IPS-18c (cell line): ENCODE measurements at regions not wholly inside any gene's neighbourhood (a gene's known extent, or its start where the extent isn't known, plus 50 kb on each side); places are given as distances from the start of the nearest gene placed in this dataset.
"Not testable (repeated sequence)": the region's sequence is repeated elsewhere in the genome, so short reads cannot be mapped to it uniquely, and the experiment has no call there.

Experiments
- H3K4me3 ChIP-seq: 2 replicates; pipeline ENCODE4 v1.7.0; 2013; ENCODE audit warnings: low read depth, mild to moderate bottlenecking, low read length, moderate library complexity; ENCODE audit not compliant: insufficient read depth
- H3K9me3 ChIP-seq: one replicate; pipeline ENCODE4 v1.6.1; 2013; ENCODE audit warnings: mild to moderate bottlenecking, low read length, moderate library complexity; ENCODE audit not compliant: control insufficient read depth, insufficient read depth

DNA sequence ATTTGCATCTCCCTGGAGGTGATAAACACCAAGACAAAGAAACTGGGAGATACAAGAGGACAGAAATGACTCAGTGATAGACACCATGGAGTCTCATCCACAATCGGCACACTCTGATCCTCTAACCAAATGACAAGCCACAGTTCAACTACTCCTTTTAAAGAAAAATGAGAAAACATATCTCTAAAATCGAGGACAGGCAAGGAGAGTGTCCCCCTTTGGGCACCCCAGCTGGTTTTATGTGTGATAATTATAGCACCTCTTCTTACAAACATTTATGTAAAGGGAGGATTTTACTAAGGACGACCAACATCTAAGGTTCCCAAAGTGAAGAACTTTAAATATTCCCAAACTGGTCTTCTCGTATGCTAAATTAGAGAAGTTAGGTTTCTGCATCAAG lies 161.5 kb upstream of the TPTE start:
- H3K4me3 ChIP-seq, H3K9me3 ChIP-seq: not testable (repeated sequence)

DNA sequence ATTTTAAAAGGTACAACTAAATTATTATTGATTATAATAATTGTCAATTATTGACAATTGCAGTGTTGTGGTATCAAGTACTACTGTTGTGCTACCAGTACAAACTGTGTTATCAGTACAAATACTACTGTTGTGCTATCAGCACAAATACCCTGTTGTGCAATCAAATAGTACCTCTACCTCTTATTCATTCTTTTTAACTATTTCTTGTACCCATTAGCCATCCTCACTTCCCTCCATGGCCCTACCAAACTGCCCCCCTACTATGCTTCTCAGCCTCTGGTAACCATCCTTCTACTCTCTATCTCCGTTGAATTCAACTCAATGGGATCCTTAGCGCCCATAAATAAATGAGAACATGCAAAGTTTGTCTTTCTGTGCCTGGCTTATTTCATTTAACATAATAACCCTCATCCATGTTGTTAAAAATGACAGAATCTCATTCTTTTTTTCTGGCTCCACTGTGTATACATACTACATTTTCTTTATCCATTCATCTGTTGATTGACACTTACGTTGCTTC lies 160.1 kb upstream of the TPTE start:
- H3K4me3 ChIP-seq, H3K9me3 ChIP-seq: not testable (repeated sequence)

DNA sequence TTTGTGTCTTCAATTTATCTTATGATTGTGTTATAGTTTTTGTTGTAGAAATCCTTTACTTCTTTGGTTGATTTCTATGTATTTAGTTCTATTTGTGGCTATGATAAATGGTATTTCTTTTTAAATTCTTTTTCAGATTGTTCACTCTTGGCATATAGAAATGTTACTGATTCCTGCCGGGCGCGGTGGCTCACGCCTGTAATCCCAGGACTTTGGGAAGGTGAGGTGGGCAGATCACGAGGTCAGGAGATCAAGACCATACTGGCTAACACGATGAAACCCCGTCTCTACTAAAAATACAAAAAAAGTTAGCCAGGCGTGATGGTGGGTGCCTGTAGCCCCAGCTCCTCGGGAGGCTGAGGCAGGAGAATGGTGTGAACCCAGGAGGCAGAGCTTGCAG lies 158.6 kb upstream of the TPTE start:
- H3K4me3 ChIP-seq, H3K9me3 ChIP-seq: not testable (repeated sequence)

DNA sequence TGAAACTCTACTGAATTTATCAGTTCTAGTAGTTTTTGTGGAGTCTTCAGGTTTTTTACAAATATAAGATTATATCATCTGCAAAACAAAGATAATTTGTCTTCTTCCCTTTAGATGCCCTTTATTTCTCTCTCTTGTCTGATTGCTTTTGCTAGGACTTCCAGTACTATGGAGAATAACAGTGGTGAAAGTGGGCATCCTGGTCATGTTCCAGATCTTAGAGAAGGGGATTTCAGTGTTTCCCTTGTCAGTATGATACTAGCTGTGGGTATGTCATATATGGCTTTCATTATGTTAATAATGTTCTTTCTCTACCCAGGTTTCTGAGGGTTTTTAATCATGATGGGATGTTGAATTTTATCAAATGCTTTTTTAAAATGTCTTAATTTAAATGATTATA lies 158.1 kb upstream of the TPTE start:
- H3K9me3 ChIP-seq, H3K4me3 ChIP-seq: not testable (repeated sequence)

DNA sequence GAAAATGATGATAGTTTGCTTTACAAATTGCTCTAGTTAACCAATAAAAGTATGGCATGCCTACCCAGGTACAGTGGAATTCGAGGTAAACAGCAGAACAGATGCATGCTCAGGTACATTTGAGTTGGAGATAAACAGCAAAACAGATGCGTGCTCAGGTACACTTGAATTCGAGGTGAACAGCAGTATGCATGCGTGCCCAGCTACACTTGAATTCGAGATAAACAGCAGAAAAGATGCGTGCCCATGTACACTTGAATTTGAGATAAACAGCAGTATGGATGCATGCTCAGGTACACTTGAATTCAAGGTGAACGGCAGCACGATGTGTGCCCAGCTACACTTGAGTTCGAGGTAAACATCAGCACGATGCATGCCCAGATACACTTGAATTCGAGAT lies 155.2 kb upstream of the TPTE start:
- H3K9me3 ChIP-seq: peaks cover 12% of the 10 kb centered on the region

DNA sequence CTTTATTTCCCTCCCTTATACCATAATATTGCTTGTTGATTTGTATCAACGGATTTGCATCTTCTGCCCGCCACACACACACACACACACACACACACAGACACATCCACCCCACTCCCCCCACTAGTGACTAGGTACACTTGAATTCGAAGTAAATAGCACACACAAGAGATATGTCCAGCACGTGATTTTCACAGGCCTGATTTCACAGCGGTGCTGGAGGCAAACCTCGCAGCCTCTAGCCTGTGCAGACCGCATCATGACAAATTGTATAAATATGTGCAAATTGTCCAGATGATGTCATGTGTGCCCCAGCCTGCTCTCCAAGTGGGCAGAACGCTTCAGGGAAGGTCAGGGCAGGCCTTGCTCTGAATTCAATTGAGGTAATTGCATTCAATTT lies 153.8 kb upstream of the TPTE start:
- H3K9me3 ChIP-seq: peaks cover 12% of the 10 kb centered on the region
- H3K4me3 ChIP-seq: not testable (repeated sequence)

More for the DNA sequence above, 155.2 kb upstream of the TPTE start:
- not testable (repeated sequence) for H3K4me3 ChIP-seq

DNA sequence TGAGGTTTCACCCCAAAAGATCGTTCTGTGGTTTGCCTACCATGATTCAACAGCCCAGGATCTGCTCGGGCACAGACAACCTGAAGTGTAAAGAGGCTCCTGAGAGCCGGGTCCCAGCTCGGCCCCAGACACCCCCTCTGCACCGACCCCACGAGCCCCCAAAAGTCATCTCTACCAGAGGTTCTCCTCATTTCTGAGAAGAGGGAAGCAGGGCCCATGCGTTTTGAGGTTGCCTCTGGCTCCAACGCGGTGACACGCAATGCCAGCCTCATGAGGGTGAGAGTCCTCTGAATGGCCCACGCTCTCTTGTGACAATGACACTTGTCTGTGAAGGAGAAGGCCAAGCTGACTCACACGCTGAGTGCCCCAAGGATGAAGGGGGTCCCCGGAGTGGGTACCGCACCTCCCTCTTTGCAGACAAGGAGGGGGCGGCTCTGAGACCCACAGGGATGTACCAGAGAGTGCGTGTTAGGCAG lies 153.0 kb upstream of the TPTE start:
- peaks cover 12% of the 10 kb centered on the region for H3K9me3 ChIP-seq
- H3K4me3 ChIP-seq: not testable (repeated sequence)

DNA sequence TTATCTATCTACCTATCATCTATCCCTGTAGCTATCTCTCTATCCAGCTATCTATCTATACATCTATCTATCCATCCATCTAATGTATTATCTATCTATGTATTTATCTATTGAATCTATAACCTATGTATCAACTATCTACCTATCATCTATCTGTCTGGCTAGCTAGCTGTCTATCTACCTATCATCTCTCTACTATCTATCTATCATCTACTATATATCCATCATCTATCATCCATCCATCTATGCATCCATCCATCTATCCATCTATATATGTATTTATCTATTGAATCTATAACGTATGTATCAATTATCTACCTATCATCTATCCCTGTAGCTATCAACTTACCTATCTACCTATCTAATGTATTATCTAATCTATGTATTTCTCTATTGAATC lies 152.1 kb upstream of the TPTE start:
- peaks cover 12% of the 10 kb centered on the region for H3K9me3 ChIP-seq
- H3K4me3 ChIP-seq: not testable (repeated sequence)

DNA sequence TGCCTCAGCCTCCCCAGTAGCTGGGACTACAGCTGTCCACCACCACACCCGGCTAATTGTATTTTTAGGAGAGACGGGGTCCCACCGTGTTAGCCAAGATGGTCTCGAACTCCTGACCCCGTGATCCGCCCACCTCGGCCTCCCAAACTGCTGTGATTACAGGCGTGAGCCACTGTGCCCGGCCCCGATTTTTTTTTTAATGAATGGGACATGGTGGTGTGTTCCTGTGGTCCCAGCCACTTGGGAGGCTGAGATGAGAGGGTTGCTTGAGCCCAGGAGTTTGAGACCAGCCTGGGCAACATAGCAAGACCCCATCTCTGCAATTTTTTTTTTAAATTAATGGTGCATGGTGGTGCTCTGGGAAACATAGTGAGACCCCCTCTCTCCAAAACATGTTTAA lies 143.6 kb upstream of the TPTE start:
- H3K4me3 ChIP-seq: not testable (repeated sequence)
- peaks cover 40% of the 10 kb centered on the region for H3K9me3 ChIP-seq

DNA sequence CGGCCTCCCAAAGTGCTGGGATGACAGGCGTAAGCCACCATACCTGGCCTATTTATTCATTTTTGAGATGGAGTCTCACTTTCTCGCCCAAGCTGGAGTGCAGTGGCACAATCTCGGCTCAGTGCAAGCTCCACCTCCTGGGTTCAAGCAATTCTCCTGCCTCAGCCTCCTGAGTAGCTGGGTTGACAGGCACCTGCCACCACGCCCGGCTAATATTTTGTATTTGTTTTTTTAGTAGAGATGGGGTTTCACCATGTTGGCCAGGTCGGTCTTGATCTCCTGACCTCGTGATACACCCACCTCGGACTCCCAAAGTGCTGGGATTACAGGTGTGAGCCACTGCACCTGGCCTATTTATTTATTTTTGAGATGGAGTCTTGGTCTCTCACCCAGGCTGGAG lies 141.6 kb upstream of the TPTE start:
- H3K9me3 ChIP-seq: peaks cover 55% of the 10 kb centered on the region
- not testable (repeated sequence) for H3K4me3 ChIP-seq

DNA sequence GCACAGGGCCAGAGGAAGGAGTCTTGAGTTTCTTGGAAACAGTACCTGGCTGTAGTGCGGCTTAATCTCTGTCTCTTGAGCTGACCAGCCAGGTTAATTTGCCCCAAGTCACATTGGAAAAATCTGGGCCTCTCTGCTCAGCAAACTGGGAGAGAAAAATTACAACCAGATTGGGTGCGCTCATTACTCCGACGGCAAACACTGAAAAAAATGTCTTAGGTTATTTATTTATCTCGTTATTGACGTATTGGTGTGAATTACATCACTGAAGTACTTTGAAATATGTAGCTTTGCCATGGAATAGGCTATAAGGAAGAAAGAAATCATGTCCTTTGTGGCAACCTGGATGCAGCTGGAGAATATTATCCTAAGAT lies 139.7 kb upstream of the TPTE start:
- H3K4me3 ChIP-seq: not testable (repeated sequence)
- peaks cover 65% of the 10 kb centered on the region for H3K9me3 ChIP-seq

DNA sequence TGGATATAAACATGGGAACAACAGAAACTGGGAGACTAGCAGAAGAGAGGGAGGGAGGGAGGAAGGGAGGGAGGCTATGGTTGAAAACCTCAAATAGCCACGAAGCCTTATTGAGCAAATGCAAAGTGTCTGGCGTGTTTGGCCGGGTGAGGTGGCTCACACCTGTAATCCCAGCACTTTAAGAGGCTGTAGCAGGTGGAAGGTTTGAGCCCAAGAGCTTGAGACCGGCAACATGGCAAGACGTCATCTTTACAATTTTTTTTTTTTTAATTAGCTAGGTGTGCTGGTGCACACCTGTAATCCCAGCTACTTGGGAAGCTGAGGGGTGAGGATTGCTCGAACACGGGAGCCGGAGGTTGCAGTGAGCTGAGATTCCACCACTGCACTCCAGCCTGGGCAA lies 139.2 kb upstream of the TPTE start:
- peaks cover 65% of the 10 kb centered on the region for H3K9me3 ChIP-seq
- H3K4me3 ChIP-seq: not testable (repeated sequence)

DNA sequence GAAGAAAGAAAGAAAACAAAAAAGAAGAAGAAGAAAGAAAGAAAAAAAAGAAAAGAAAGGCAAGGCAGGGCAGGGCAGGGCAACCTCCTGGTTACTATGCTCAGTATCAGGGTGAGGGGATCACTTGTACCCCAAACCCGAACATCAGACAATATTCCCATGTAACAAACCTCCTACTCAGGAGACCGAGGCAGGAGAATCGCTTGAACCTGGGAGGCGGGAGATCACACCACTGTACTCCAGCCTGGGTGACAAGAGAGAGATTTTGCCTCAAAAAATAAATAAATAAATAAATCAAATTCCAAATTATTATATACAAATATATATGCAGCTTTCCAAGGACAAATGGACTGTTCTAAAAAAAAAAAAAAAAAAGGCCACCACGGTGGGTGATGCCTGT lies 138.8 kb upstream of the TPTE start:
- not testable (repeated sequence) for H3K4me3 ChIP-seq
- peaks cover 65% of the 10 kb centered on the region for H3K9me3 ChIP-seq

DNA sequence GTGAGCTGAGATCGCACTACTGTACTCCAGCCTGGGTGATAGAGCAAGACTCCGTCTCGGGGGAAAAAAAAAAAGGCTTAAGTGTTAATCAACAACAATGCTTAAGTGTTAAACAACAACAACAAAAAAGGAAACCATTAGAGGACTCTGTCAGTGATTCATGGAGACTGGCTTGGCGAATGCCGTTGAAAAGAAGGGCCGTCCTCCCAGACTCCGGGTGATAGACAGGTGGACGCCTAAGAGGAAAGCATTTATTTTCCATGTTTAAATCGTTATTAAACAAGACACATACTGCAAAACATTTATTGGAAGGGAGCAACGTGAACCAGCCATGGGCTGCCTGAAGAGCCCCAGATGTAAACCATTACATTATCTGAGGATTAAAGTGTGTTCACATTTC lies 137.8 kb upstream of the TPTE start:
- peaks cover 69% of the 10 kb centered on the region for H3K9me3 ChIP-seq
- not testable (repeated sequence) for H3K4me3 ChIP-seq

DNA sequence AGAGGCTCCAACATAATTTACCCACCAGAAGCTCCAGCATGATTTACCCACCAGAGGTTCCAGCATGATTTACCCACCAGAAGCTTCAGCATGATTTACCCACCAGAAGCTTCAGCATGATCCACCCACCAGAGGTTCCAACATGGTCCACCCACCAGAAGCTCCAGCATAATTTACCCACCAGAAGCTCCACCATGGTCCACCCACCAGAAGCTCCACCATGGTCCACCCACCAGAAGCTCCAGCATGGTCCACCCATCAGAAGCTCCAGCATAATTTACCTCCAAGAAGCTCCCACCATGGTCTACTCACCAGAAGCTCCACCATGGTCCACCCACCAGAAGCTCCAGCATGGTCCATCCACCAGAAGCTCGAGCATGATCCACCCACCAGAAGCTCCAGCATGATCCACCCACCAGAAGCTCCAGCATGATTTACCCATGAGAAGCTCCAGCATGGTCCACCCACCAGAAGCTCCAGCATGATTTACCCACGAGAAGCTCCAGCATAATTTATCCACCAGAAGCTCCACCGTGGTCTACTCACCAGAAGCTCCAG lies 137.0 kb upstream of the TPTE start:
- peaks cover 62% of the 10 kb centered on the region for H3K9me3 ChIP-seq
- H3K4me3 ChIP-seq: peak overlapping the region; percentile 41; the same call in 1 of the 2 replicates

DNA sequence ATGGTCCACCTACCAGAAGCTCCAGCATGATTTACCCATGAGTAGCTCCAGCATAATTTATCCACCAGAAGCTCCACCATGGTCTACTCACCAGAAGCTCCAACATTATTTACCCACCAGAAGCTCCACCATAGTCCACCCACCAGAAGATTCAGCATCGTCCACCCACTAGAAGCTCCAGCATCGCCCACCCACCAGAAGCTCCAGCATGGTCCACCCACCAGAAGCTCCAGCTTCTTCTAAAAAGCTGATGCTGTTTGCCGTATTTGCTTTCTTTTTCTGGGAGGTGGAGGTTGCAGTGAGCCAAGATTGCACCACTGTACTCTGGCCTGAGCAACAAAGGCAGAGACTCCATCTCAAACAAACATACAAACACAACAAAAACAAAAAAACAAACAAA lies 136.2 kb upstream of the TPTE start:
- H3K9me3 ChIP-seq: peaks cover 57% of the 10 kb centered on the region
- H3K4me3 ChIP-seq: not testable (repeated sequence)

DNA sequence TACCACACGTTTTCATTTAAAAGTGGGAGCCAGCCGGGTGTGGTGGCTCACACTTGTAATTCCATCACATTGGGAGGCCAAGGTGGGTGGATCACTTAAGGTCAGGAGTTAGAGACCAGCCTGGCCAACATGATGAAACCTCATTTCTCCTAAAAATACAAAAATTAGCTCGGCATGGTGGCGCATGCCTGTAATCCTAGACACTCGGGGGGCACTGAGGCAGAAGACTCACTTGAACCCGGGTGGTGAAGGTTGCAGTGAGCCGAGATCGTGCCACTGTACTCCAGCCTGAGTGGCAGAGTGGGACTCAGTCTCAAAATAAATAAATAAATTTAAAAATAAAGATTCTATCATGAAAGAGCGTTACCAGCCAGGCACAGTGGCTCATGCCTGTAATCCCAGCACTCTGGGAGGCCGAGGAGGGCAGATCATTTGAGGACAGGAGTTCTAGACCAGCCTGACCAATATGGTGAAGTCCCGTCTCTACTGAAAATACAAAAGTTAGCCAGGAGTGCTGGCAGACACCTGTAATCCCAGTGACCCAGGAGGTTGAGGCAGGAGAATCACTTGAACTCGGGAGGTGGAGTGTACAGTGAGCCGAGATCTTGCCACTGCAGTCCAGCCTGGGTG lies 135.4 kb upstream of the TPTE start:
- H3K9me3 ChIP-seq: peaks cover 56% of the 10 kb centered on the region
- H3K4me3 ChIP-seq: peak overlapping the region; percentile 32; the same call in 1 of the 2 replicates

DNA sequence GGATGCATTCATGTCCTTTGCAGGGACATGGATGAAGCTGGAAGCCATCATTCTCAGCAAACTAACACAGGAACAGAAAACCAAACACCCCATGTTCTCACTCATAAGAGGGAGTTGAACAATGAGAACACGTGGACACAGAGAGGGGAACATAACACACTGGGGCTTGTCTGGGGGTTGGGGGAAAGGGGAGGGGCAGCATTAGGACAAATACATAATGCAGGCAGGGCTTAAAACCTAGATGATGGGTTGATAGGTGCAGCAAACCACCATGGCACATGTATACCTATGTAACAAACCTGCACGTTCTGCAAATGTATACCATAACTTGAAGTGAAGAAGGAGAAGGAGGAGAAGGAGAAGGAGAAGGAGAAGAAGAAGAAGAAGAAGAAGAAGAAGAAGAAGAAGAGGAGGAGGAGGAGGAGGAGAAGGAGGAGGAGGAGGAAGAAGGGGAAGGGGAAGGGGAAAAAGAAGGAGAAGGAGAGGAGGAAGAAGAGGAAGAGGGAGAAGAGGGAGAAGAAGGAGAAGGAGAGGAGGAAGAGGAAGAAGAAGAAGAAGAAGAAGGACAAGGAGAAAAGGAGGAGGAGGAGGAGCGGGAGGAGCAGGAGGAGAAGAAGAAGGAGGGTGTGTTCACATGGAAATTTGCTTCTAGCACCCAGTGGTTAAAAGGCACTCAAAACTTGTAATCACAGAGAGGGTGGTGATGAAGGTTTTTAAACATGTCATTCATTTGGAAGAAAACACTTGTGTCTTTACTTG lies 133.5 kb upstream of the TPTE start:
- not testable (repeated sequence) for H3K4me3 ChIP-seq
- peaks cover 50% of the 10 kb centered on the region for H3K9me3 ChIP-seq
